PC-9 (cell line): ENCODE measurements at regions not wholly inside any gene's neighbourhood (a gene's known extent, or its start where the extent isn't known, plus 50 kb on each side); places are given as distances from the start of the nearest gene placed in this dataset.

Source experiments
- EZH2 ChIP-seq: fragments of 200-600 bp; sonication (generic); IDR thresholded peaks from 2 replicates; pipeline ENCODE4 v1.8.0; 2017; ENCODE audit warnings: antibody characterized with exemption, low read depth
- TF ChIP-seq, protein P1 (sequence below): fragments of 200-600 bp; sonication (generic); conservative IDR thresholded peaks from 2 replicates; pipeline ENCODE4 v1.6.1; 2017; ENCODE audit warnings: mixed run types, antibody characterized with exemption, mild to moderate bottlenecking, moderate library complexity

DNA sequence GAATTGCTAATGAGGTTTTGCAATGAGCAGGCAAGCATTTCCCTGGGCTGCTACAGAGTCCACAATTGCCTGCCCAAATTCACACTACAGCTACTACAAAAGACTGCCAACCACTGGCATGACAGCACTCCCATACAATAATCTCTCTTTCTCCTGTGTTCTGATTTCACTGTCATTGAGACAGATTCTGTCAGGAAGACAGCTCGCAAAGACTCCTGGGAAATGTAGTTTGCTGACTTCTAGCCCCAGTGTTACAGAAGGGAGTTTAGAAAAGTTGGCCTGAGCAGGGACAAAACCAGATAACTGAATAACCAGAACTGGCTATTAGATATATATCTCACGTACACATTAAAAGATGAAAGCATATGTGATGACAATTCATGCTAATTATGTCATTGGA lies 1231.3 kb upstream of the PRKX start:
- TF ChIP-seq, protein P1, sequence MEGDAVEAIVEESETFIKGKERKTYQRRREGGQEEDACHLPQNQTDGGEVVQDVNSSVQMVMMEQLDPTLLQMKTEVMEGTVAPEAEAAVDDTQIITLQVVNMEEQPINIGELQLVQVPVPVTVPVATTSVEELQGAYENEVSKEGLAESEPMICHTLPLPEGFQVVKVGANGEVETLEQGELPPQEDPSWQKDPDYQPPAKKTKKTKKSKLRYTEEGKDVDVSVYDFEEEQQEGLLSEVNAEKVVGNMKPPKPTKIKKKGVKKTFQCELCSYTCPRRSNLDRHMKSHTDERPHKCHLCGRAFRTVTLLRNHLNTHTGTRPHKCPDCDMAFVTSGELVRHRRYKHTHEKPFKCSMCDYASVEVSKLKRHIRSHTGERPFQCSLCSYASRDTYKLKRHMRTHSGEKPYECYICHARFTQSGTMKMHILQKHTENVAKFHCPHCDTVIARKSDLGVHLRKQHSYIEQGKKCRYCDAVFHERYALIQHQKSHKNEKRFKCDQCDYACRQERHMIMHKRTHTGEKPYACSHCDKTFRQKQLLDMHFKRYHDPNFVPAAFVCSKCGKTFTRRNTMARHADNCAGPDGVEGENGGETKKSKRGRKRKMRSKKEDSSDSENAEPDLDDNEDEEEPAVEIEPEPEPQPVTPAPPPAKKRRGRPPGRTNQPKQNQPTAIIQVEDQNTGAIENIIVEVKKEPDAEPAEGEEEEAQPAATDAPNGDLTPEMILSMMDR = no peak
- no peak for TF ChIP-seq EZH2
